Testis (tissue), 2 donors: ENCODE measurements at regions not wholly inside any gene's neighbourhood (a gene's known extent, or its start where the extent isn't known, plus 50 kb on each side); places are given as distances from the start of the nearest gene placed in this dataset.

Experiments
- DNase-seq: peaks from one replicate; pipeline ENCODE4 v3.0.0-alpha.2; 2019
- H3K27ac ChIP-seq, 2 donors: fragments of 200-600 bp; sonication (generic); one replicate each; pipeline ENCODE4 v1.5.1; 2019
- H3K27me3 ChIP-seq: fragments of 200-600 bp; sonication (generic); one replicate; pipeline ENCODE4 v1.5.1; 2019
- H3K36me3 ChIP-seq: fragments of 200-600 bp; sonication (generic); one replicate; pipeline ENCODE4 v1.5.1; 2017; ENCODE audit warnings: low read depth; ENCODE audit errors: missing control alignments
- H3K4me1 ChIP-seq: fragments of 200-600 bp; sonication (generic); one replicate; pipeline ENCODE4 v1.5.1; 2019
- H3K4me3 ChIP-seq, 2 donors: fragments of 200-600 bp; sonication (generic); one replicate each; pipeline ENCODE4 v1.5.1; 2017 to 2019
- H3K9me3 ChIP-seq: fragments of 200-600 bp; sonication (generic); one replicate; pipeline ENCODE4 v1.5.1; 2017
- CTCF ChIP-seq, 3 experiments: fragments of 450-650 bp in 2 of 3; fragments of 200-600 bp in 1 of 3; sonication (generic) in 1 of 3; IDR thresholded peaks; one replicate each; pipeline ENCODE4 v1.5.1; 2016 to 2019; ENCODE audit warnings: antibody characterized with exemption in 3 of 3, mild to moderate bottlenecking in 2 of 3, moderate library complexity in 1 of 3
- POLR2A ChIP-seq: fragments of 450-650 bp; IDR thresholded peaks from one replicate; pipeline ENCODE4 v1.6.1; 2017; ENCODE audit warnings: antibody characterized with exemption, mild to moderate bottlenecking, moderate library complexity
- WGBS, 2 donors: methylation state at CpG; one replicate each; pipeline ENCODE4 v1.1.5; 2018; 5-methylcytosine and 5-hydroxymethylcytosine counted together
- intact Hi-C: fragments of 100-400 bp; cut with DNase I; formaldehyde crosslinking; loops from one replicate; pipeline ENCODE4 v1.15.1; 2023; ENCODE audit warnings: low total_unique reads
- small RNA-seq, 2 donors: library from RNA; depleted of rRNA; stranded (forward); fragments of <200 nt; gene quantifications; one replicate each; pipeline ENCODE3, GENCODE V24; 2016

GRCh38 chr3:90241481-90241880 is 1134.1 kb downstream of the EPHA3 start:
- Histone ChIP-seq H3K4me1 (no peaks in the 10 kb centered on the region), H3K9me3 (no peaks in the 10 kb centered on the region), H3K4me3 (no peak overlapping the region), H3K27ac (no peak overlapping the region), H3K27me3 (no peaks in the 10 kb centered on the region), H3K36me3 (no peaks in the 10 kb centered on the region)
- TF ChIP-seq CTCF (IDR thresholded peaks at IDR 0.05) = no peak
- no peak for TF ChIP-seq POLR2A
- DNase-seq = no peak
- 83 to 90% methylated on average over 1 of the region's 1 CpG for WGBS, 2 donors
- intact Hi-C loops = no loop called here

- intact Hi-C loops = no loop called here
- no peak for TF ChIP-seq POLR2A
- DNase-seq = no peak
- Histone ChIP-seq H3K4me1 (no peaks in the 10 kb centered on the region), H3K36me3 (no peaks in the 10 kb centered on the region), H3K4me3 (no peak overlapping the region), H3K27me3 (no peaks in the 10 kb centered on the region), H3K27ac (no peak overlapping the region), H3K9me3 (no peaks in the 10 kb centered on the region)
- WGBS, 2 donors = 28 to 48% methylated on average over 2 of the region's 2 CpGs
Measured at GRCh38 chr3:90253131-90253530, 1145.7 kb downstream of the EPHA3 start.

GRCh38 chr3:90261481-90262433 is 1154.3 kb downstream of the EPHA3 start:
- Histone ChIP-seq H3K9me3 (no peaks in the 10 kb centered on the region), H3K36me3 (no peaks in the 10 kb centered on the region), H3K4me1 (no peaks in the 10 kb centered on the region), H3K27ac (no peak overlapping the region), H3K27me3 (no peaks in the 10 kb centered on the region), H3K4me3 (no peak overlapping the region)
- no peak for DNase-seq
- intact Hi-C loops = no loop called here
- 69 to 74% methylated on average over 6 of the region's 6 CpGs for WGBS, 2 donors
- TF ChIP-seq POLR2A (no peak), CTCF (IDR thresholded peaks at IDR 0.05) (no peak)

Small RNA genes in the stretch of these regions (small RNA-seq; reads per million reads assigned to genes)
- gene HSPE1P19 = 0 reads per million in 2 donors
- 0 reads per million in 2 donors for gene RF00012
- gene RNU6-712P = 0 reads per million in 2 donors
